ENCODE measurements at regions not wholly inside any gene's neighbourhood (a gene's known extent, or its start where the extent isn't known, plus 50 kb on each side); places are given as distances from the start of the nearest gene placed in this dataset.

DNA sequence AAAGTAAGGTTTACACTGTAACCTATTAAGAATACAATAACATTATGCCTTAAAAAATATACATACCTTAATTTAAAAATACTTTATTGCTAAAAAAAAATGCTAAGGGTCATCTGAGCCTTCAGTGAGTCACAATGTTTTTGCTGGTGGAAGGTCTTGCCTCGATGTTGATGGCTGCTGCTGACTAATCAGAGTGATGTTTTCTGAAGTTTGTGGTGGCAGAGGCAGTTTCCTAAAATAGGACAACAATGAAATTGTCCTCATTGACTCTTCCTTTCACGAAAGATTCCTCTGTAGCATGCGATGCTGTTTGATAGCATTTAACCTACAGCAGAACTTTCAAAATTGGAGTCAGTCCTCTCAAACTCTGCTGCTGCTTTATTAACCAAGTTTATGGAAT, 97.6 kb downstream of the FAT3 start:
- 0 out of 2 replicates have a peak, but pooled peaks cover 8% of the 10 kb centered on the region for H3K9me3 ChIP-seq (ENCODE audit: insufficient read depth, low read depth, low read length)
- H3K9ac ChIP-seq (ENCODE audit: low read depth, low read length) = no peak overlapping the region
- H3K4me3 ChIP-seq (ENCODE audit: low read length) = no peak overlapping the region
- H3K36me3 ChIP-seq (ENCODE audit: insufficient read depth, low read length) = no peaks in the 10 kb centered on the region
- H3K27me3 ChIP-seq (ENCODE audit: insufficient read depth, low read length) = no peaks in the 10 kb centered on the region
- peaks cover 30% of the 10 kb centered on the region for H3K4me1 ChIP-seq (ENCODE audit: insufficient read depth, low read length)
- WGBS = 91% methylated on average over 3 of the region's 3 CpGs
- no peak overlapping the region for H3K27ac ChIP-seq (ENCODE audit: low read depth, low read length)

- Histone ChIP-seq H3K27me3 (ENCODE audit: insufficient read depth, low read length) (no peaks in the 10 kb centered on the region), H3K4me3 (ENCODE audit: low read length) (no peak overlapping the region), H3K9me3 (ENCODE audit: insufficient read depth, low read depth, low read length) (0 out of 2 replicates have a peak, but pooled peaks cover 8% of the 10 kb centered on the region), H3K4me1 (ENCODE audit: insufficient read depth, low read length) (peaks cover 19% of the 10 kb centered on the region), H3K27ac (ENCODE audit: low read depth, low read length) (no peak overlapping the region), H3K9ac (ENCODE audit: low read depth, low read length) (no peak overlapping the region), H3K36me3 (ENCODE audit: insufficient read depth, low read length) (no peaks in the 10 kb centered on the region)
- 87% methylated on average over 1 of the region's 1 CpG for WGBS
Observed at GRCh38 chr11:92324890-92325289, 100.3 kb downstream of the FAT3 start.

DNA sequence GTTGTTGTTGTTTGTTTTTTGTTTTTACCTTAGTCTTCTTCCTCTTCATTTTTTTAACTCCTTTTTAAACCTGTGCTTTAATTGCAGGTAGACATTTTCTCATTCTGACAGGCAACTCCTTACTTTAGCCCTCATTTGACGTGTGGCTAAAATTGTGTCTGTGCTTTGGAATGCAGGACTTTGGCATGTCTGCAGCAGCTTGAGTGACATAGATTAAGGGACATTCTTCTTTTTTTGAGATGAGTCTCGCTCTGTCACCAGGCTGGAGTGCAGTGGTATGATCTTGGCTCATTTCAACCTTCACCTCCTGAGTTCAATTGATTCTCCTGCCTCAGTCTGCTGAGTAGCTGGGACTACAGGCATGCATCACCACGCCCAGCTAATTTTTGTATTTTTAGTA, 100.8 kb downstream of the FAT3 start:
- Histone ChIP-seq H3K36me3 (ENCODE audit: insufficient read depth, low read length) (no peaks in the 10 kb centered on the region), H3K4me3 (ENCODE audit: low read length) (no peak overlapping the region), H3K9ac (ENCODE audit: low read depth, low read length) (no peak overlapping the region), H3K4me1 (ENCODE audit: insufficient read depth, low read length) (peaks cover 20% of the 10 kb centered on the region), H3K27me3 (ENCODE audit: insufficient read depth, low read length) (no peaks in the 10 kb centered on the region), H3K27ac (ENCODE audit: low read depth, low read length) (no peak overlapping the region), H3K9me3 (ENCODE audit: insufficient read depth, low read depth, low read length) (0 out of 2 replicates have a peak, but pooled peaks cover 8% of the 10 kb centered on the region)
- 89% methylated on average over 3 of the region's 3 CpGs for WGBS

DNA sequence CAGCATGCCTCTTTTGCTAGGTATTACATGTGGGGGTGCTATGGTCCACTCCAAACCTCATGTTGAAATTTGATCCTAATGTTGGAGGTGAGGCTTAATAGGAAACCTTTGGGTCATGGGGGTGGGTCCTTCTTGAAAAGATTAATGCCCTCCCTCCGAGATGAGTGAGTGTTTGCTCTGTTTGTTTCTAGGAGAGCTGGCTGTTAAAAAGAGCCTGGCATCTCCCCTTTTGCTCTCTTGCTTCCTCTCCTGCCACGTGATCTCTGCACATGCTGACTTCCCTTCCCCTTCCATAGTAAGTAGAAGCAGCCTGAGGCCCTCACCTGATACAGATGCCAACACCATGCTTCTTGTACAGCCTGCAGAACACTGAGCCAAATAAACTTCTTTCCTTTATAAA, 104.5 kb downstream of the FAT3 start:
- peaks cover 43% of the 10 kb centered on the region for H3K4me1 ChIP-seq (ENCODE audit: insufficient read depth, low read length)
- H3K27me3 ChIP-seq (ENCODE audit: insufficient read depth, low read length) = no peaks in the 10 kb centered on the region
- H3K4me3 ChIP-seq (ENCODE audit: low read length) = no peak overlapping the region
- 44% methylated on average over 2 of the region's 2 CpGs for WGBS
- H3K27ac ChIP-seq (ENCODE audit: low read depth, low read length) = no peak overlapping the region; the same call in 1 of the 2 replicates
- no peaks in the 10 kb centered on the region for H3K9me3 ChIP-seq (ENCODE audit: insufficient read depth, low read depth, low read length)
- H3K36me3 ChIP-seq (ENCODE audit: insufficient read depth, low read length) = no peaks in the 10 kb centered on the region
- no peak overlapping the region for H3K9ac ChIP-seq (ENCODE audit: low read depth, low read length)

GRCh38 chr11:92329646-92330045, 105.0 kb downstream of the FAT3 start:
- no peak overlapping the region for H3K4me3 ChIP-seq (ENCODE audit: low read length)
- no peaks in the 10 kb centered on the region for H3K9me3 ChIP-seq (ENCODE audit: insufficient read depth, low read depth, low read length)
- peak overlapping the region; percentile 33; the same call in 1 of the 2 replicates for H3K27ac ChIP-seq (ENCODE audit: low read depth, low read length)
- WGBS = 63% methylated on average over 2 of the region's 2 CpGs
- 0 out of 2 replicates have a peak overlapping the region, but pooled peaks have one; percentile 38 for H3K9ac ChIP-seq (ENCODE audit: low read depth, low read length)
- no peaks in the 10 kb centered on the region for H3K27me3 ChIP-seq (ENCODE audit: insufficient read depth, low read length)
- H3K4me1 ChIP-seq (ENCODE audit: insufficient read depth, low read length) = peaks cover 43% of the 10 kb centered on the region
- no peaks in the 10 kb centered on the region for H3K36me3 ChIP-seq (ENCODE audit: insufficient read depth, low read length)

DNA sequence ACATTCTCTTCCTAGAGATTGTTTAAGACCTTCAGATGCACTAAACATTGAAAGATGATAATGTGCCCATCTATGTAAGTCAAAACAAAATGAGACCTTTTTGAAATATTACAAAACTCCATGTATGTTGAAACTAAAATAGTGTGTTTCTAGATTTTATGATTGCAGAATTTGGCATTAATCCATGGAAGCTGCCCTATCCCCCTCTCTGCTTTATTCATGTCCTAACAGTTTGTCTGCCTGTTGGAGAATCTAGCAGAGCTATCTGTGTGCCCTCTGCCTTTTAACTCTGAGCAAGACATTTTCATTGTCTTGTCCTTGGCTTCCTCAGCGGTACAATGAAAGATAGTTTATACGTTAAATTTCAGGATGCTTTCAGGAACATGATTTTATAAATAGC, 105.5 kb downstream of the FAT3 start:
- Histone ChIP-seq H3K4me3 (ENCODE audit: low read length) (no peak overlapping the region), H3K4me1 (ENCODE audit: insufficient read depth, low read length) (peaks cover 43% of the 10 kb centered on the region), H3K9ac (ENCODE audit: low read depth, low read length) (0 out of 2 replicates have a peak overlapping the region, but pooled peaks have one; percentile 38), H3K36me3 (ENCODE audit: insufficient read depth, low read length) (no peaks in the 10 kb centered on the region), H3K9me3 (ENCODE audit: insufficient read depth, low read depth, low read length) (no peaks in the 10 kb centered on the region), H3K27ac (ENCODE audit: low read depth, low read length) (peak overlapping the region; percentile 33; the same call in 1 of the 2 replicates), H3K27me3 (ENCODE audit: insufficient read depth, low read length) (no peaks in the 10 kb centered on the region)
- 67% methylated on average over 2 of the region's 2 CpGs for WGBS

GRCh38 chr11:92332986-92333385, 108.4 kb downstream of the FAT3 start:
- no peaks in the 10 kb centered on the region for H3K9me3 ChIP-seq (ENCODE audit: insufficient read depth, low read depth, low read length)
- 86% methylated on average over 1 of the region's 1 CpG for WGBS
- no peaks in the 10 kb centered on the region for H3K36me3 ChIP-seq (ENCODE audit: insufficient read depth, low read length)
- no peaks in the 10 kb centered on the region for H3K27me3 ChIP-seq (ENCODE audit: insufficient read depth, low read length)
- H3K4me1 ChIP-seq (ENCODE audit: insufficient read depth, low read length) = peaks cover 43% of the 10 kb centered on the region
- H3K4me3 ChIP-seq (ENCODE audit: low read length) = no peak overlapping the region
- no peak overlapping the region for H3K9ac ChIP-seq (ENCODE audit: low read depth, low read length)
- H3K27ac ChIP-seq (ENCODE audit: low read depth, low read length) = no peak overlapping the region

DNA sequence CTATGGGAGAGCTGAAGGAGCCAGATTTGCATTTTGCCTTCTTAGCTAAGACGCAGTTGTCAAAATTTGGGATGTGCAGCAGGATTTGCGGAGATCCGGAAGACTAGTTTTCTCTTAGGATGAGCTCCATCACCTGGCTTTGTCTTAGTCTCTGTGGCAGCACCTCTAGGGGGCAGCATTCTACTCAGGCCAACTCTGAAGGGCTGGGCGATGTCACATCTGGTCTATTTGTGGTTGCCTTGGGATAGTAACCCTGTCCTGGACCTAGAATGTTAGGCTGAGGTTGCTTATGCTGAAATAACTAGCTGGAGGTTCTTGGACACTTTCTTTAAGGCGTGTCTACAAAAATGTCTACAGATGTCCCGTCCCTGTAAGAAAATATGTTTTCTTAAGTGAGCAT, 116.2 kb downstream of the FAT3 start:
- H3K4me1 ChIP-seq (ENCODE audit: insufficient read depth, low read length) = no peaks in the 10 kb centered on the region; the same call in 1 of the 2 replicates
- no peaks in the 10 kb centered on the region for H3K36me3 ChIP-seq (ENCODE audit: insufficient read depth, low read length)
- no peak overlapping the region for H3K9ac ChIP-seq (ENCODE audit: low read depth, low read length)
- WGBS = 89% methylated on average over 6 of the region's 6 CpGs
- no peak overlapping the region for H3K4me3 ChIP-seq (ENCODE audit: low read length)
- H3K27me3 ChIP-seq (ENCODE audit: insufficient read depth, low read length) = no peaks in the 10 kb centered on the region
- H3K9me3 ChIP-seq (ENCODE audit: insufficient read depth, low read depth, low read length) = no peaks in the 10 kb centered on the region
- no peak overlapping the region for H3K27ac ChIP-seq (ENCODE audit: low read depth, low read length)

GRCh38 chr11:92342034-92342720, 117.6 kb downstream of the FAT3 start:
- Histone ChIP-seq H3K27me3 (ENCODE audit: insufficient read depth, low read length) (no peaks in the 10 kb centered on the region), H3K36me3 (ENCODE audit: insufficient read depth, low read length) (no peaks in the 10 kb centered on the region), H3K9me3 (ENCODE audit: insufficient read depth, low read depth, low read length) (no peaks in the 10 kb centered on the region), H3K4me1 (ENCODE audit: insufficient read depth, low read length) (peaks cover 5% of the 10 kb centered on the region), H3K27ac (ENCODE audit: low read depth, low read length) (no peak overlapping the region), H3K9ac (ENCODE audit: low read depth, low read length) (no peak overlapping the region), H3K4me3 (ENCODE audit: low read length) (no peak overlapping the region)
- 92% methylated on average over 9 of the region's 9 CpGs for WGBS

DNA sequence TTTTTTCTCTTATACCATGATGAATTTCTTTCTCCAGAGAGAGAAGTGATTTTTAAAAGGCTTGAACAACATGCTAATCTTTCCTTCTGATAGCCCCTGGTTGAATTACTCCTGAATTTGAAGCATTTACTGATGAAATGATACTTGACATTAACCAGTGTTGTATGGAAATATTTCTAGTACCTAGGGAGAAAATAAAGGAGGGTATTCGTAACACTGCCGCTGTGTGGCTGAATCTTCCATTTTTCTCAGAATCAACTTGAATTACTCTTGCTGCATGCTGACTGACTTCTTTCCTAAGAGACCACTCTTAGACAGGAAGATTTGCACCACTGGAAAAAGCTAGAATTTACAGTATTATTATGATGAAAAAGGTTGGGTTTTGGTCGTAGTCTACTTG, 118.3 kb downstream of the FAT3 start:
- Histone ChIP-seq H3K27ac (ENCODE audit: low read depth, low read length) (no peak overlapping the region), H3K4me1 (ENCODE audit: insufficient read depth, low read length) (peaks cover 12% of the 10 kb centered on the region), H3K9ac (ENCODE audit: low read depth, low read length) (no peak overlapping the region), H3K36me3 (ENCODE audit: insufficient read depth, low read length) (no peaks in the 10 kb centered on the region), H3K9me3 (ENCODE audit: insufficient read depth, low read depth, low read length) (no peaks in the 10 kb centered on the region), H3K27me3 (ENCODE audit: insufficient read depth, low read length) (no peaks in the 10 kb centered on the region), H3K4me3 (ENCODE audit: low read length) (no peak overlapping the region)
- 93% methylated on average over 3 of the region's 3 CpGs for WGBS

- Histone ChIP-seq H3K9me3 (ENCODE audit: insufficient read depth, low read depth, low read length) (no peaks in the 10 kb centered on the region), H3K4me3 (ENCODE audit: low read length) (no peak overlapping the region), H3K36me3 (ENCODE audit: insufficient read depth, low read length) (no peaks in the 10 kb centered on the region), H3K27ac (ENCODE audit: low read depth, low read length) (no peak overlapping the region), H3K9ac (ENCODE audit: low read depth, low read length) (no peak overlapping the region), H3K4me1 (ENCODE audit: insufficient read depth, low read length) (peaks cover 20% of the 10 kb centered on the region), H3K27me3 (ENCODE audit: insufficient read depth, low read length) (no peaks in the 10 kb centered on the region)
- WGBS = 95% methylated on average over 2 of the region's 4 CpGs
Observed at GRCh38 chr11:92346220-92346619, 121.6 kb downstream of the FAT3 start.

All from HUES64 (cell line).